ENCODE measurements at regions not wholly inside any gene's neighbourhood (a gene's known extent, or its start where the extent isn't known, plus 50 kb on each side); places are given as distances from the start of the nearest gene placed in this dataset.

DNA sequence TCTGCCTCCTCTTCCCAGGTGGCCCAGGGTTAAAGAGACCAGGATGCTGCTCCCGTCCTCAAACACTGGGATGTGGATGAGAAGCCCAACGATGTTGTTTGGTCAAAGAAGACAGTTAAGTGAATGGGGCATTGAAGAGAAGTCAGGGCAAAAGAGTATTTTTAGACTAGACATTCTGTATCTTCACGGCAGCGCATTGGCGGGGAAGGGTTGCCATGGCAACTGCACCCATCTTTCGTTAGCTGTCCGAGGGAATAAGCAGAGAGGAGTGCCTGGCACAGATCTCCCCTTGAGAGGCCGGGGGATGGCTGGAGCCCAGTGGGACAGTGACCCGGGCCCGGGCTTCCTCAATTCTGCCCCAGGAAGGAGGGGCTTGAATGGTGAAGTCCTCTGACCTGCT is 56.4 kb upstream of the GPR31 start:
- TF ChIP-seq FOXK2 (IDR thresholded peaks at IDR 0.05) (no peak), SP1 (IDR thresholded peaks at IDR 0.05) (no peak), TARDBP (IDR thresholded peaks at IDR 0.05) (no peak), CTBP1 (IDR thresholded peaks at IDR 0.05; ENCODE audit: borderline replicate concordance) (no peak), ELF4 (IDR thresholded peaks at IDR 0.05) (no peak), FOXM1 (IDR thresholded peaks at IDR 0.05; ENCODE audit: borderline replicate concordance) (no peak), BHLHE40 (IDR thresholded peaks at IDR 0.05; ENCODE audit: borderline replicate concordance) (no peak), FOXA1 (IDR thresholded peaks at IDR 0.05) (no peak), SUZ12 (IDR thresholded peaks at IDR 0.05) (no peak), ZNF384 (IDR thresholded peaks at IDR 0.05) (no peak), PKNOX1 (IDR thresholded peaks at IDR 0.05) (no peak), LEF1 (IDR thresholded peaks at IDR 0.05; ENCODE audit: borderline replicate concordance) (no peak), L3MBTL2 (conservative IDR thresholded peaks at IDR 0.05) (no peak)
